ENCODE measurements at regions not wholly inside any gene's neighbourhood (a gene's known extent, or its start where the extent isn't known, plus 50 kb on each side); places are given as distances from the start of the nearest gene placed in this dataset.
"Not testable (repeated sequence)": the region's sequence is repeated elsewhere in the genome, so short reads cannot be mapped to it uniquely, and the experiment has no call there.

DNA sequence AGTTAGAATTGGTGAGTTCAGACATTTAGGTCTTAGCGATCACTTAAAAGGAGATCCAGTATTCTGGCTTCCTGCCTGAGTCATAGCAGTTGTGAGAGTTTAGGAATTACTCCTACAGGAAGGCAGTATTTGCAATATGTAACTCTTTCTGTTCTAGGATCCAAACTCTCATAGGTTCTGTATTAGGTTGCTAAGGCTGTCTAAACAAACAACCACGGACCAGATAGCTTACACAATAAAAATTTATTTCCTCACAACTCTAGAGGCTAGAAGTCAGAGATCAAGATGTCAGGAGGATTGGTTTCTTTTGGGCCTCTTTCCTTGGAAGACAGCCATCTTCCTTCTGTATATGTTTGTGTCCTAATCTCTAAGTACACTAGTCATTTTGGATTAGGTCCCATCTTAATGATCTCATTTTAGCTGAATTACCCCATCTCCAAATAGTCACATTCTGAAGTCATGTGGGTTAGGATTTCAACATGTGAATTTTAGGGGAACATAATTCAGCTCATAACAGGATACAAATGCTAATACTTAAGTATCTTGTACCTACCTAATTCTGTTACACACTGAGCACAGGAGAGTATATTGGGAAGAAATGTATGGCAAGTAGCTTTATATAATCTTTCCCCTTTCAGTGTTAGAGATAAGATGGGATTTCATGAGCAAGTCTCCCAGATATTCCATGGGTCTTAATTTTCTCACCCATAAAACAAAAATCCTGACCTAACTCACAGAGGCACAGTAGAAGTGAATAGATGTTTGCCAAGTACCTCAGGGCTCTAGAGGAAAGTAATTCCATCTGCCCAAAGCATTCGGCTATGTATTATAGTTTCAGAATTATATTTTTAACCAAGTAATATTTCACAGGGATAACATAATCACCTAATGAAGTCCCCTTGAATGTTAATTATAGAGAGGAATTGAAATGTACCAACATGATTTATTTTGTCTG is 144.4 kb downstream of the PTBP2 start:
- DNase-seq: no peak

DNA sequence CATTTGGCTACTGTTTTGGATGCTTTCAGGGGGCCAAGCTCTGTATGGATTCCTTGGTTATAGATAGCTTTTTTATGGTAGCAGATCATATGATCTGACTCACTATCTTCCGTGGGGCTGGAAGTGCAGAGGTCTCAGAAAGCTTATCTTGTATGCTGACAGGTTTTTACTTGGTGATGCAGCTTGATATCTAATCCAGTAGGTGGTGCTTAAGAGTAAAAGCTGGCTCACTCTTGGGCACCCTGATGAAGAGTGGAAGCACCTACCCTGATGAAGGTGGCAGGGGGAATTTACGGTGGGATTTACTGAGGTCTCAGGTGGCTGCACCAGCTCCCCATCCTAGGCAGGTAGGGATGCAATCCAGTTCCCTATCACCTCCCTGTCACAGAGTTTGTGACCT is 151.2 kb downstream of the PTBP2 start:
- no peak for DNase-seq

DNA sequence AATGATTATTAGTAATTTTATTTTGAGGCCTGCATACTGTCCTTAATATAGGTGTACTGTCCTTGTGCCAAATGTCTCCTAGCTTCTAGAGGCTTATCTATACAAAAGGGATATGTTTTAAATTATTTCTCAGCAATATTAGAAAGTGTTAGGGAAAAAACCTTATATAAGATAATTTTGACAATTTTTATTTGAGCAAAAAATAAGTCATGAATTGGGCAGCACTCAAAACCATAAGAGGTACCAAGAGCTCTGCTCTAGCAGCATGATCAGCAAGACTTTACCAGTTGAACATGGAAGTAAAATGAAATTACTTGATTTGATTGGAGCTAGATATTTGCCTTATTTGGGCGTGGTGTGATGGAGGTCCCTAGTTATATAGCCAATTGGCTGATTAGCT is 157.1 kb downstream of the PTBP2 start:
- DNase-seq: no peak

DNA sequence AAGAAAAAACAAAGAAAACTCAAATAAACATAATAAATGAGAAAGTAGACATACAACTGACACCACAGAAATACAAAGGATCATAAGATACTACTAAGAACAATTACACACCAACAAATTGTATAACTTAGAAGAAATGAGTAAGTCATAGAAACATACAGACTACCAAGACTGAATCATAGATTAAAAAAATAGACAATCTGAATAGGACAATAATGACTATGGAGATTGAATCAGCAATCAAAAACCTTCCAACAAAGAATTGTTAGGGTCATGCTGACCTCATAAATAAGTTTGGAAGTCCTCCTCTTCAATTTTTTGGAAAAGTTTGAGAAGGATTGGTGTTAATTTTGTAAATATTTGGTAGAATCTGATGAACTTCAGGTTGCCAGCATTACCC is 159.0 kb downstream of the PTBP2 start:
- DNase-seq: no peak

DNA sequence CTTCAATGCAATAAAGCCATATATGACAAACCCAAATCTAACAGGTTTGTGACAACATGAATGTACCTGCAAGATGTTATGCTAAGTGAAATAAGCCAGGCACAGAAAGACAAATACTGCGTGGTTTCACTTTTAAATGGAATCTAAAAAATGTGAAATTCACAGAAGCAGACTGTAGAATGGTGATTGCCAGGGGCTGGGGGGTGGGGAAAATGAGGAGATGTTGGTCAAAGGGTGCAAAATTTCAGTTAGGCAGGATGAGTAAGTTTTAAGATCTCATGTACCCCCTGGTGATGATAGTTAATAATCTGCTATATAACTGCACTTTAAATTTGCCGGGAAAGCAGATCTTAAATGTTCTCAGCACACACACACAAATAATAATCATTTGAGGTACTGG is 160.5 kb downstream of the PTBP2 start:
- no peak for DNase-seq

DNA sequence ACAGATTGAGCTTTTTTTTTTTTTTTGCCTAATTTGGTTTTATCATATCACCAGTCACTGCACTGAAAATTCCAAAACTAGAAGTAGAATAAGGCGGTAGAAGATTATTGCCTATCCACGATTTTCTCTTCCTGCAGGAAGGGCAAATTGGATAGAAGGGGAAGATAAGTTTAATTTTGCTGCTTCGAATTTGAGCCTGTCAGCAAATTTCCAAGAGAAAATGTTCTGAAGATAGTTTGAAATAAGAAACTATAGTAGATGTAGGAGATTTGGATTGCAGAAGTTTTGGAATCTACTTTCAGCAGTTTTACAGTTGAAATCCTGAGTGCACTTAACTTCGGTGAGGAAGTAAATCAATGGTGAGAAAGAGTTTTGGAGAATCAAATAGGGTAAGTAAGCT is 164.9 kb downstream of the PTBP2 start:
- no peak for DNase-seq

DNA sequence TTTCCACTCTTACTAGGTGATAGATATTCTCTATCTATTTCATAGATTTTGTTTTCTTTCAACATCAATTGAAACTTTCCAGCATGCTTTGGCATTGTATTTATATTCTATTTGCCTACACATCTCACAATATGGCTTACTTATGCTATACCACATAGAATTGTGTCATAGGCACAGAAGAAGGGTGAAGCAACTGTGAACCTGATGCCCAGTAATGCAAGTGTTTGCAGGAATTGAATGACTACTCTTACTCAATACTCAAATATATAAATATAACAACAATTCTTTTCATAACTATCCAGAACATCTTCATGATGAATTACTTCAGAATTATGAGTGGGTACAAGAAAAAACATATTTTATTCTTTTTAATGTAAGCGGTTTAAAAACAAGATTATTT is 165.9 kb downstream of the PTBP2 start:
- DNase-seq: no peak

DNA sequence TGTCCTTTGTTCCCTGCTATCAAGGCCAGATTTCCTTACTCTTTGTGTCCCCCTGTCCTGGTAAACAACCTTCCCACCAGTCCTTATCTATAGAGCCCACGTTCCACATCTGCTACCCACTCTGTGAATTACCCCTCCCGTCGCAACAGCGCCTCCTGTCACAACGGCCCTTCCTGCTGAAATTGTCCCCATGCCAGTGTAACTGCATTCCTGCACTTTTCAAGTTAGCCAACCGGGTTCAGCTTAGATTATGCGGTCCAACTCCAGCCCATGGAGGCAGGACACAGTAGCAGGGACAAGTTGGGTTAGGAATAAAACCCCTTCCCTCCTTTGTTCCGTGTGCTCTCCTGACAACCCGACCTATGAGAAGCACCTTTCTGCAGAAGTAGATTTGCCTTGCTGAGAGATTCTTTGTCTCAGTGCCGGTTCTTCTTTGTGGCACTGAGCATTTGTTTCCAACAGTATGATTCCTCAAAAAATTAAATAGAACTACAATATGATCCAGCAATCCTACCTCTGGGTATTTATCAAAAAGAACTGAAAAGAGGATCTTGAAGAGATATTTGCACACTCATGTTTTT is 180.3 kb downstream of the PTBP2 start:
- no peak for DNase-seq

DNA sequence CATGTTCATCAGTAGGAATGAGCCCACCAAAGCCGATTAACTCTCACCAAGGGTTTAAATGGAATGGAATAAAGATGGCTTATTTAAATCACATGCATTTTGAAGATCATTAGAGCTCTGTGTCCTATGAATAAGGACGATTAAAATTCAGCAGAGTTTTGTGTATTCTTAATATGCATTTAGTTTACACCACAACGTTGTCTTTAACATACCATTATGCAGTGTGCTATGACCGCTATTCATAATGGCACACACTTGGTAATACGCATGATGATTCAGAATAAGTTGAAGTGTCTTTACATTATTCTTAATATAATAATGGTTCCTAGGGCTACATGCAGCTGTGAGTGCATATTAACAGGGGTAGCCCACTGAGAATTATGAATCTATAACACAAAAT is 190.7 kb downstream of the PTBP2 start:
- no peak for DNase-seq

DNA sequence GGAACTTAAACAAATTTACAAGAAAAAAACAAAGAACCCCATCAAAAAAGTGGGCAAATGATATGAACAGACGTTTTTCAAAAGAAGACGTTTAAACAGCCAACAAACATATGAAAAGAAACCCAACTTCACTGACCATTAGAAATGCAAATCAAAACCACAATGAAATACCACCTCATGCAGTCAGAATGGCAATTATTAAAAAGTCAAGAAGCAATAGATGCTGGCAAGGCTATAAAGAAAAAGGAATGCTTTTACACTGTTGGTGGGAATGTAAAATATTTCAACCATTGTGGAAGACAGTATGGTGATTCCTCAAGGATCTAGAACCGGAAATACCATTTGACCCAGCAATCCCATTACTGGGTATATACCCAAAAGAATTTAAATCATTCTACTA is 194.1 kb downstream of the PTBP2 start:
- DNase-seq: not testable (repeated sequence)

DNA sequence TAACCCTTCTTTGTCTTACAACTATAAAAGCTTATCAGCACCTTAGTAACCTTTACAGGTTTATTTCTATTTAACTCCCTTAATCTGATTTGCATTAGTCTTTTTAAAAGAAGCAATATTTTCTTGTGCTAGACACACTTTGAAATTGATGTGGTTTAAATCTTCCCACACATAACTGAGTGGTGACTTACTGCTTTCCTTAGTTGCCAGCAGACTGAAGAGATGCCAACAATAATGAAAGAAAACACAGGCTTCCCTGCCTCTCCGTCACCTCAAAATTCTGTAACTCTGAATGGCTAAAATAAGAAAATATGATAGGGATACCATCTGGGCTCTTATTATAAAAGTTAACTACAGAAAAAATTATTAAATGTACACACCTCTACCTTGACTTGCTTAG is 196.8 kb downstream of the PTBP2 start:
- no peak for DNase-seq

DNA sequence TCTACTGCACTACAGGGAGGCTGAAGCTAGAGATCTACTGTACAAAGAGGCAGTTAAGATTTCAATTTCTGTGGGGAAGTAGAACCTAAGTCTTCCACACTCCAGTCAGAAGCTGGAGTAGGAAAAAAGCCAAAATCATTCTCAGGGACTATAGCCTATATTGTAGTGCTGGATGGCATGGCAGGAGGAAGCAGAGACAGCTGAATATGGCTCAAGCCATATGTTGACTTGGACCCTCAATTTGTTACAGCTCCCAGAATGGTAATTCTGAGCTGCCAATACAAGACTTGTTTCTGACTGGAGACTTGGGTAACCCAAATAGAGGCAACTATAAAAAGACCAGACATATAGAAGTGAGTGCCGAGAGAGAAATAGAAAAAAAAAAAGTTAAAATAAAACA is 200.6 kb downstream of the PTBP2 start:
- no peak for DNase-seq

DNA sequence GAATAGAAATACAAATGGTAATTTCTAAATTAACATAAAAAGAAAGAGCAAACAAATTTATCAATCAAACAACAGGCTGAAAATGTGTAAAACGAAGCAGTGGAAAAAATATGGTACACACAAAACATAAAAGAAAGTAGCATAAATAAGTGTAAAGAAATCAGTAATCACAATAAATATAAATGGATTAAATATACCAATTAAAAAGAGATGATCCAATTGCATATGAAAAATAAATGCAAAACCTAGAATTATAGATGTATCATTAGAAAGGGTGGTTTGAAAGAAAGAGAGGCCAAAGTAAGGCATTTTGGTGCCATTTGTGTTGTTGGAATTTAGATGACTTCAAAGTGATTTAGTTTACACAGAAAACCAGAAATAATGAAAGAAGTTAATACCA is 202.2 kb downstream of the PTBP2 start:
- no peak for DNase-seq

DNA sequence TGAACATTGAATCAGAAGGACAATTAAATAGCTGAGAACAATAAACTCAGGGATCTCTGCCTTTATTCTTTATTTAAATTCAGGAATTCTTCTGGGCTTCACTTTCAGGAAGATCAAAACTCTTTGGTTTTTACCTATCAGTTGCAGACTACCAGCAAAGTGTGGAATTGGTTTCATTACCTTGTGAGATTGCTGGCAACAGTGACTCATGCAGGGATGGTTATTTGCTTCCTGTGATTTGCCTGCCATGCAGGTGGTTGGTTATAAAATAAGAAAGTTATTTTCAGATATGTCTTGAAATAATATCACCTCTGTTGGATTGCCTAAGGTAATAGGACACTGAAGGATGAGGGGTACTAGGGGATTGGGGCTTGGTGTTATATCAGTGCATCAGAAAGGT is 204.6 kb downstream of the PTBP2 start:
- DNase-seq: no peak

DNA sequence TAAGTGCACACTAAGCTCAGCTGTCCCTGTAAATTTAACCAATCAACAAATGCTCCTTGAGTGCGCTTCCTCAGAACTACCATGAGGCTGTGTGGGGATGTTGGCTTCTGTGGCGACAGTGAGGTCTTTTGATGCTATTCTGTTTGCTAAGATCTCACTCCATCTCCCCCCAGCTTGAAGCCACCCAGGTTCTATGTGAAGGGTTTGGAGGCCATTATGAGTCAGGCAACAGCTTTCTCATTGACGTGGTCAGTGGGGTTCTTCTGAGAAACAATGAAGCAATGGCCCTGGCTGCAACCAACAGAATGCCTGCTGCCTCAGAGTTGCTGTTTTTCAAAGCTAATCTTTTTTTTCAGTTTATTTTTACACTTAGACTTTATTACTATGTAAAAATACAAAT is 205.5 kb downstream of the PTBP2 start:
- DNase-seq: no peak

DNA sequence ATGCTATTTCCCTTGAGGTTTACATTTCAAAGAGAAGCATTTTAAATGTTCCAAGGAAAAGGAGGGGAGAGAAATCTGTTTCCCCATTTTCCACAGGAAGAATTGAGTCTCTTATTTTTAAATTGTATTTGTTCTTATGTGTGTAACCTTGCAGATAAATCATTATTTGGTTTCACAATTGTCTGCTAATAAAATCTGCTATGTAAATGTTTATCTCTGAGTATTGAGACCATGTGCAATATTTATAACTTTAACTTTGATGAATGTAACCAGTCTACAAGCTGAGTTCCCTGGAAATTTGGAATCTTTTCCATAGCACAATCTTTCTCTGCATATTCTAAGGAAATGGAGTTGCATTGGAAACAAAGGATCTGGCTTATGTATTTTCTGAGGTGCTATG is 209.6 kb downstream of the PTBP2 start:
- no peak for DNase-seq

DNA sequence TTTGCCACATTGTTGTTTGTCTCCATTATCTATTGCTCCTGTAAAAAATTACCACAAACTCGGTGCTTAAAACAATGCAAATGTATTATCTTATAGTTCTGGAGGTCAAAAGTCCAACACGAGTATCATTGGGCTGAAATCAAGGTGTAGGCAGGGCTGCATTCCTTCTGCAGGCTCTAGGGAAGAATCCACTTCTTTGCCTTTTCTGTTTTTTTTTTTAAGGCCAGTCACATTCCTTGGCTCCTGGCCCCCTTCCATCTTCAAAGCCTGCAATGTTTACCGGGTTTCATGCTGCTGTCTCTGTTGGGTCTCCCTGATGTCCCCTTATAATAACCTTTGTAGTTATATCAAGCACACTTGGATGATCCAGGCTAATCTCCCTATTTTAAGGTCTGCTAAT is 212.7 kb downstream of the PTBP2 start:
- DNase-seq: no peak

DNA sequence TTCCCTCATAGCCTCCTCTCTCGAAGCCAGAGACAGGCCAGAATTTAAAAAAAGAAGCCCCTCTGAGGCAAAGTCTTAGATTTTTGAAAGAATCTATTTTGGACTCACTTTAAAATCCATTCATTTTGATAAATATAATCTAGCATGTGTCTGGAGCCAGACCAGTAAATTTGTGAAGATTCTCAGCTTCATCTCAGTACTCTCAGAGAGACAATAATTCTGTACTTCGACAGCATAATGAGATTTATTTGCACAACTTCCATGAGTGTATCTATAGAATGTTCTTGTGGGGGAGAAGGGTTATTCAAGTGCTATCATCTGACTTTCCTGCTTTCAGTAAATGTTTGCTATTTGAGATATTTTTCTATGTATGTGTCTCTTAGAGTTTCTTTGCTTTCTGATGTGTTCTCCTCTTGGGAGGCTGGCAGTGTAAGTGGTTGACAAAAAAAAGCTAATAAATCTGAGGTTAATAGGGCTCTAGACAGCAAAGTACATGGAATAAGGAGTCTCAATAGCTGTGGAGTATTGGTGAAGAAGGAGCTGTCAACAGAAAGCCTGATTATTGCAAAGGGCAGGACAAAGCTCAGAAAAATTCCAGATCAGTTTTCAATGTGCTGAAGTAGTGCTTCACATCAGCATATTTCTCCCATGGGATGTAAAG is 223.0 kb downstream of the PTBP2 start:
- DNase-seq: no peak

DNA sequence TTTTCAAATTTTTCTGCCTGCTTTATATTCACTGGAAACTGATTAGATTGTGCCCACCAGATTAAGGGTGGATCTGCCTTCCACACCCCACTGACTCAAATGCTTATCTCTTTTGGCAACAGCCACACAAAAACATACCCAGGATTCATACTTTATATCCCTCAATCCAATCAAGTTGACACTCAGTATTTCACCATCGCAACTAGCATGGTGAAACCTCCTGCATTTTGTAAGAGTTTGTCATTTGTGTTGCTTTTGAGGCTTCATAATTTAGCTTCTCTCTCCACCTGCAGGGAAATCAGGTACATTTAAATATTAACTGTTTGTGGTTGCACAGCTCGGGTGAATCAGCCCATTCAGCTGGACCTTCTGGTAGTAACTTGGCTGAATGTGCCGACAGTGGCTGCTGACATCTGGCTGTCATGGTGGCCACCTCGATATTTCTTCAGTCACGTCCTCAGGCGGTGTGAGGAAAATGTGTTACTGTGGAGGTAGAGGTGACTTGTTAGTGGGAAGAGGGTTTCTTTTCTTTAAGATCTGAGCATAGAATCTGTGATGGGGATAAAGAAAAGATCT is 224.0 kb downstream of the PTBP2 start:
- no peak for DNase-seq

DNA sequence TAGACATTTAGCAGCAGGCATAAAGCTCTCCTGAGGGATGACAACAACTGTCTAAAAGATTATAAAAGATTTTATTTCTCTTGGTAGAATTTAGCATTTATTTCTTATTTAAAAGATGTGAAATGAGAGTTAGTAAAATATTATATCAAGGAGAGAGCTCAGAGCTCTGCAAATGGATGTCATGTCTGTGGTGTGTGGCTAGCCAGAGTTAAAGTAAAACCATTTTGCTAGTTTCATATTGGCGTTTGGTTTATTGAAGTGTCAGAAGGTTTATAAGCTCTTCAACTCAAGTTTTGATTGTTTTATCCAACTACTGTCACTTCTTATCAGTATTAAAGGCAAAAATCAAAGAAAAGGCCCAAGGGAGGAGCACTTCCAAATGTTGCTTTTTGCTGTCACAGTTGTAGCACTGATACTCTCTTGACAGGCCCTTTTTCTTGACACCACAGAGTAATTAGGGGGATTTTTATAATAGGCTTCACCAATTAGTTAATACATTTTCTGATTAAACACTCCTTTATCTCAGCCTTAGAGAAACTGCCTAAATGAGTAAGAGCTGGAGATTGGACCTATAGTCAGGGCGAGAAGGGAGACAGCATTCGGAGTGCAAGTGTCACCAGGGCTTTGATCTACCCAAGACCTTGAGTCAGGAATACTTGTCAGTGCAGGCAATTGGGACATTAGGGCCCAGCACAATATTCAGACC is 233.9 kb downstream of the PTBP2 start:
- DNase-seq: no peak

DNA sequence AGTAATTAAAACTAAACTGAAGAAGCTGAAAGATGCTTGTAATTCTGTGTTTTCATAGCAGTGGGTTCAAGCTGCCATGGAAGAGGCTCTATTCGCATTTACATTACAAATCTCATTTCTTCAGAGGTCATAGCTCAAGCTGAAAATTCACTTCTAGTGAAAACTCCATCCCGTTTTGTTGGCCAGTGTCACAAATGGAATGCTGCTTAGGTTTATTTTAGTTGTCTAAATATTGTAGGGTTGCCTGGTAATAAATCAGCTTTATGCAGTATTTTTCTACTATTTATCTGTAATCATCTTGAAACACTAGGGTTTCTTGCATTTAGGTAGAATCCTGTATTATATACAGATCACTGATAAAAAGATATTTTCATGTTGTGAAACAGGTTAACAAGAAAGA is 240.6 kb downstream of the PTBP2 start:
- no peak for DNase-seq

DNA sequence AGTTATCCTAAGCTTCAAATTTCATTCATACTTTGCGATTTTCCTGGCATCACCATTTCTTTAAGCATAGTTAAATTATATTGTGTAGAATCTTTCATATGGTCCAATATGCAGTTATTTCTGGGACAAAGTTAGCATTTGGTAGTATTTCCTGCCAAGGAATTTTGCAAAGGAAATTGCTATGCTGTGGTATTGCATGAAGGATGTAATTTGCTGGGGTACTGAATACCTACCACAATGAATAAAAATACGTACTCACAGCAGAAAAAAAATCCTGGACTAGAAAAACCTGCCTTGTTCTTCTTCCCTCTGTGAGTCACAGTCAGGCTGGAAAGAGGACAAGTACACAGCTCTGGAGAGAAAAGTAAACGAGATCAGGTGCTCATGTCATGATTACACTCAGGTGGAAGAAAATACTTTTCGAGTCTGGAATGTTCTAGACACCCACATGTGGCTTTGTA is 241.2 kb downstream of the PTBP2 start:
- DNase-seq: no peak

DNA sequence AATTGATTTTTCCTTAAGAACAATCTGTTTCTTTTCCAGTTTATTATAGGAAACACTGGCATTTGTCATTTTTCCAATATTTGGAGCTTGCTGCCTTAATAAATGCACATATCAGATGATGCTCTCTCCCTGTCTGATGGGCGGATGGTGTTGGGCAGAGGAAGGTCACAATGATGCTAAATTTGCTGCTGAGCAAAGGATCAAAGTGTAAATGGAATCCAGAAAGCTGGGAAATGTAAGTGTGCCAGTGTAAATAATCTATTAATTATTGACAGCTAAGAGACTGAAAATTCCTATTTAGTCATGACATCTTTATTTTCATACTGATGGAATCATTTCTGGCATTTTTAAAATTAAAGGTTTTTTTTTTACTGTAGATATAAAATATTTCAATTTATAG is 243.2 kb downstream of the PTBP2 start:
- no peak for DNase-seq

Measured in NCI-H2029 treated with DMSO at 0.1 percent for 48 hours (cell line).